ENCODE measurements at regions not wholly inside any gene's neighbourhood (a gene's known extent, or its start where the extent isn't known, plus 50 kb on each side); places are given as distances from the start of the nearest gene placed in this dataset.
"Not testable (repeated sequence)": the region's sequence is repeated elsewhere in the genome, so short reads cannot be mapped to it uniquely, and the experiment has no call there.

GRCh38 chr3:153921826-153922225, 199.4 kb upstream of the ARHGEF26 start:
- Histone ChIP-seq H3K27me3 (no peaks in the 10 kb centered on the region), H3K4me1 (no peaks in the 10 kb centered on the region), H3K4me3 (no peak overlapping the region), H3K27ac (replicated peaks in 1 of 4) (no peak overlapping the region), H3K9me3 (no peaks in the 10 kb centered on the region), H3K36me3 (no peaks in the 10 kb centered on the region)
- no peak for TF ChIP-seq POLR2A (IDR thresholded peaks at IDR 0.05; ENCODE audit: low read depth)
- no peak for TF ChIP-seq POLR2AphosphoS5 (IDR thresholded peaks at IDR 0.05)
- no peak for TF ChIP-seq EP300 (IDR thresholded peaks at IDR 0.05)
- TF ChIP-seq, protein P1, sequence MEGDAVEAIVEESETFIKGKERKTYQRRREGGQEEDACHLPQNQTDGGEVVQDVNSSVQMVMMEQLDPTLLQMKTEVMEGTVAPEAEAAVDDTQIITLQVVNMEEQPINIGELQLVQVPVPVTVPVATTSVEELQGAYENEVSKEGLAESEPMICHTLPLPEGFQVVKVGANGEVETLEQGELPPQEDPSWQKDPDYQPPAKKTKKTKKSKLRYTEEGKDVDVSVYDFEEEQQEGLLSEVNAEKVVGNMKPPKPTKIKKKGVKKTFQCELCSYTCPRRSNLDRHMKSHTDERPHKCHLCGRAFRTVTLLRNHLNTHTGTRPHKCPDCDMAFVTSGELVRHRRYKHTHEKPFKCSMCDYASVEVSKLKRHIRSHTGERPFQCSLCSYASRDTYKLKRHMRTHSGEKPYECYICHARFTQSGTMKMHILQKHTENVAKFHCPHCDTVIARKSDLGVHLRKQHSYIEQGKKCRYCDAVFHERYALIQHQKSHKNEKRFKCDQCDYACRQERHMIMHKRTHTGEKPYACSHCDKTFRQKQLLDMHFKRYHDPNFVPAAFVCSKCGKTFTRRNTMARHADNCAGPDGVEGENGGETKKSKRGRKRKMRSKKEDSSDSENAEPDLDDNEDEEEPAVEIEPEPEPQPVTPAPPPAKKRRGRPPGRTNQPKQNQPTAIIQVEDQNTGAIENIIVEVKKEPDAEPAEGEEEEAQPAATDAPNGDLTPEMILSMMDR (IDR thresholded peaks at IDR 0.05): no peak
- intact Hi-C loops (cut with DNase I): no loop called here
- DNase-seq (ENCODE audit: extremely low spot score): no peak

DNA sequence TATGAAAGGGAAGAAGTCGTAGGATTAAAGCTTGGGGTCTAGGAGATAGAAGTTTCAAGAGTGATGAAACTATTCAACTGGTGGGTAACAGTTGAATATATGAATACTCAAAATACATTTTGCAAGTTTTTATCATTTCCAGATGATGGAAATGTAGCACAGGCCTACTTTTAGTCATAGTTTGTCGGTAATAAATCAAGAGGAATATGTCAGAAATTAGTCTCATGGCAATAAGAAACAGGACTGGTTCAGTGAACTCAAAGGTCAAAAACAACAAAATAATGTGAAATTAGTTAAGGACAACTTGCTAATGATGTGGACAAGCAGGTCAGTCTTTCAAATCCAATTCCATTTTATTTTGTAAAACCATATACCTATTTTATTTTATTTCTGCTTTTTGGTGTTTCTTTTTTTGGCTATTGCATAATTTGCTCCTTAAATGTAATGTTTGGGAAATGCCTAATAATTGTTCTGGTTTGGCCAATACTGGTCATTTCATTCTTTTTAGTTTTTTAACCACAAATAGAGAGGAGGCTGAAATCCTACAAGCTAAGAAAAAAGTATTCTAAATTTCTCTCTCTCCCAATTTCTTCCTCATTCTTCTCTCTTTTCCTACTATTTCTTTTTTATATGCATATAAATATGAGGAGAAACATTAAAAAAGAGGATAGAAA, 195.2 kb upstream of the ARHGEF26 start:
- Histone ChIP-seq H3K4me3 (no peak overlapping the region), H3K36me3 (no peaks in the 10 kb centered on the region), H3K4me1 (peaks cover 0 to 4% (median 0%) of the 10 kb centered on the region in 4 donors), H3K27me3 (no peaks in the 10 kb centered on the region), H3K27ac (replicated peaks in 1 of 4) (no peak overlapping the region), H3K9me3 (no peaks in the 10 kb centered on the region)
- 79% methylated on average over 2 of the region's 2 CpGs for WGBS
- intact Hi-C loops (cut with DNase I): no loop called here
- no peak for DNase-seq (ENCODE audit: extremely low spot score)
- TF ChIP-seq EP300 (IDR thresholded peaks at IDR 0.05) (no peak), POLR2A (IDR thresholded peaks at IDR 0.05; ENCODE audit: low read depth) (no peak), POLR2AphosphoS5 (IDR thresholded peaks at IDR 0.05) (no peak)
- TF ChIP-seq, protein P1 (IDR thresholded peaks at IDR 0.05): no peak

GRCh38 chr3:153927107-153927506, 194.1 kb upstream of the ARHGEF26 start:
- TF ChIP-seq EP300 (IDR thresholded peaks at IDR 0.05) (no peak), POLR2AphosphoS5 (IDR thresholded peaks at IDR 0.05) (no peak), POLR2A (IDR thresholded peaks at IDR 0.05; ENCODE audit: low read depth) (no peak)
- TF ChIP-seq, protein P1 (IDR thresholded peaks at IDR 0.05): peak; percentile 6 to 26 (median 19)
- H3K4me3 ChIP-seq: no peak overlapping the region
- no peaks in the 10 kb centered on the region for H3K27me3 ChIP-seq
- DNase-seq (ENCODE audit: extremely low spot score): no peak
- H3K4me1 ChIP-seq: peaks cover 0 to 4% (median 0%) of the 10 kb centered on the region in 4 donors
- no peak overlapping the region for H3K27ac ChIP-seq (replicated peaks in 1 of 4)
- intact Hi-C loops (cut with DNase I): no loop called here
- no peaks in the 10 kb centered on the region for H3K9me3 ChIP-seq
- no peaks in the 10 kb centered on the region for H3K36me3 ChIP-seq
- 48% methylated on average over 5 of the region's 5 CpGs for WGBS

- H3K4me1 ChIP-seq: peaks cover 0 to 4% (median 0%) of the 10 kb centered on the region in 4 donors
- no peaks in the 10 kb centered on the region for H3K36me3 ChIP-seq
- no peak overlapping the region for H3K4me3 ChIP-seq
- no peak for DNase-seq (ENCODE audit: extremely low spot score)
- H3K9me3 ChIP-seq: no peaks in the 10 kb centered on the region
- no peak overlapping the region for H3K27ac ChIP-seq (replicated peaks in 1 of 4)
- no peaks in the 10 kb centered on the region for H3K27me3 ChIP-seq
- TF ChIP-seq EP300 (IDR thresholded peaks at IDR 0.05): no peak
- no peak for TF ChIP-seq POLR2AphosphoS5 (IDR thresholded peaks at IDR 0.05)
- TF ChIP-seq, protein P1 (IDR thresholded peaks at IDR 0.05): no peak
- no peak for TF ChIP-seq POLR2A (IDR thresholded peaks at IDR 0.05; ENCODE audit: low read depth)
- intact Hi-C loops (cut with DNase I): no loop called here
Observed at GRCh38 chr3:153928851-153929250, 192.3 kb upstream of the ARHGEF26 start.

DNA sequence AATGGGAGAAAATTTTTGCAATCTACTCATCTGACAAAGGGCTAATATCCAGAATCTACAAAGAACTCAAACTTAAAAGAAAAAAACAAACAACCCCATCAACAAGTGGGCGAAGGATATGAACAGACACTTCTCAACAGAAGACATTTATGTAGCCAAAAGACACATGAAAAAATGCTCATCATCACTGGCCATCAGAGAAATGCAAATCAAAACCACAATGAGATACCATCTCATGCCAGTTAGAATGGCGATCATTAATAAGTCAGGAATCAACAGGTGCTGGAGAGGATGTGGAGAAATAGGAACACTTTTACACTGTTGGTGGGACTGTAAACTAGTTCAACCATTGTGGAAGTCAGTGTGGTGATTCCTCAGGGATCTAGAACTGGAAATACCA, 187.7 kb upstream of the ARHGEF26 start:
- H3K27ac ChIP-seq (replicated peaks in 1 of 4); H3K27me3 ChIP-seq; DNase-seq (ENCODE audit: extremely low spot score); intact Hi-C loops (cut with DNase I); H3K4me3 ChIP-seq; H3K9me3 ChIP-seq; H3K36me3 ChIP-seq; H3K4me1 ChIP-seq: not testable (repeated sequence)
- 97% methylated on average over 2 of the region's 2 CpGs for WGBS

Measured in esophagus muscularis mucosa (tissue), 4 donors.